Heart right ventricle (tissue), 16 donors: ENCODE measurements at regions not wholly inside any gene's neighbourhood (a gene's known extent, or its start where the extent isn't known, plus 50 kb on each side); places are given as distances from the start of the nearest gene placed in this dataset.
"Not testable (repeated sequence)": the region's sequence is repeated elsewhere in the genome, so short reads cannot be mapped to it uniquely, and the experiment has no call there.

Experiments used
- ATAC-seq, 8 donors: fragments of 200-7000 bp; cut with Tn5 transposase; one replicate each; pipeline ENCODE4 v1.9.1; 2020; ENCODE audit warnings: mild to moderate bottlenecking in 8 of 8, moderate library complexity in 8 of 8, moderate number of reproducible peaks in 1 of 8
- DNase-seq, 2 donors: peaks; one replicate each; pipeline ENCODE4 v3.0.0-alpha.2; 2020
- H3K27ac ChIP-seq, 10 donors: fragments of 200-600 bp; sonication (generic) in 2 of 10; one replicate each; pipeline versions ENCODE4 v1.5.0 to v1.8.0; 2020 to 2022; ENCODE audit warnings: mild to moderate bottlenecking in 3 of 10
- H3K27me3 ChIP-seq, 7 donors: fragments of 200-600 bp; one replicate each; pipeline ENCODE4 v1.8.0; 2021 to 2022; ENCODE audit warnings: mild to moderate bottlenecking in 2 of 7
- H3K36me3 ChIP-seq, 9 donors: fragments of 200-600 bp; sonication (generic) in 1 of 9; one replicate each; pipeline versions ENCODE4 v1.5.0 to v1.8.0; 2020 to 2022; ENCODE audit warnings: mild to moderate bottlenecking in 2 of 9
- H3K4me1 ChIP-seq, 9 donors: fragments of 200-600 bp; sonication (generic) in 1 of 9; one replicate each; pipeline versions ENCODE4 v1.5.0 to v1.8.0; 2020 to 2022; ENCODE audit warnings: mild to moderate bottlenecking in 4 of 9
- H3K4me3 ChIP-seq, 10 donors: fragments of 200-600 bp; sonication (generic) in 2 of 10; one replicate each; pipeline versions ENCODE4 v1.5.0 to v1.8.0; 2020 to 2022; ENCODE audit warnings: mild to moderate bottlenecking in 7 of 10, moderate library complexity in 2 of 10
- H3K9me3 ChIP-seq, 11 donors: fragments of 200-600 bp in 10 of 11; sonication (generic) in 2 of 11; one replicate each; pipeline versions ENCODE4 v1.5.0 to v1.8.0; 2013 to 2022; ENCODE audit warnings: mild to moderate bottlenecking in 2 of 11, control low read depth in 1 of 11, moderate library complexity in 1 of 11
- CTCF ChIP-seq, 9 donors: fragments of 200-600 bp; sonication (generic) in 2 of 9; IDR thresholded peaks; one replicate each; pipeline versions ENCODE4 v1.5.0 to v1.8.0; 2021 to 2022; ENCODE audit warnings: antibody characterized with exemption in 9 of 9, mild to moderate bottlenecking in 5 of 9, moderate library complexity in 1 of 9
- WGBS, 2 donors: extraction: QIAGEN DNeasy Blood & Tissue Kit; methylation state at CpG; one replicate each; pipeline ENCODE4 v1.1.7; 2013; ENCODE audit warnings: inconsistent platforms in 1 of 2; 5-methylcytosine and 5-hydroxymethylcytosine counted together
- intact Hi-C, 10 donors: fragments of 100-400 bp; cut with DNase I; formaldehyde crosslinking; loops; one replicate each; pipeline versions ENCODE4 v1.11.1 to v1.14.2; 2022
- donor health status: Arrhythmogenic right ventricular cardiomyopathy.
- donor health status: ischemic (EF 13 %, LVEDD 7.1; RV severe dilation, severe dysfunction).
- donor health status: healthy with polysubstance abuse.
- donor health status: DM: no; HTN: yes; CAD: no.
- donor health status: DM: no; HTN: no; CAD: no.
- donor health status: ischemic (EF 25% LVEDD 6.9; RV normal size, moderate dysfunction).
- donor health status: ischemic (EF 25% LVEDD 5.7; RV mildly dilated, moderate dysfunction).
- donor health status: healthy.
- donor health status: DM: yes; HTN: yes; CAD: no.
- donor health status: Ischemic cardiomyopathy.
- donor health status: ischemic (EF 35%, LVEDD 5.7; RV mildly dilated, moderate dysfunction).
- donor health status: nonischemic (EF 11% LVEDD 7.7; RV severe dilation, severe dysfunction).
- donor health status: DM: yes; HTN: yes; CAD: no.
- donor health status: PGD.
- donor health status: ischemic (EF 29% LVEDD 5.4; RV normal size, mild dysfunction).
- donor health status: nonischemic (EF 23%, LVEDD 6.1; RV moderate dilation, normal function).

DNA sequence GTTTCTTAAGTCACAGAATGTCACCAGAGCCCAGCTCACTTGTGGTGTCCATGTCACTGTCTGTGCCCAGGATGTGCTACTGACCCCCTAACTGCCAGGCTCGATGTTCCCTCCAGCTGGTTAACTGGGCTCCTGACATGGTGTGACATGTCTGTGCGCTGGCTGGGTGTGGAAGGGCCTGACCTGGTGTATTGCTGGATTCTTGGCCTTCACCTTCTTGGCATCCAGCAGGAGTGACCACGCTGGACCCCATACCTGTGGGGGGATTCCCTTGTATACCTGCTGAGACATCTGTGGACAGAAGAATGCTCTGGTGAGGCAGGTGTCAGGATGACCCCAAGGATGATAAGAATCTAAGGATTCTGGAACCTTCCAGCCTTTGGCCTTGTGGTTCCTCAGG is 1690.1 kb downstream of the TP53TG3F start:
- intact Hi-C loops: no loop called here

GRCh38 chr16:35150805-35151312 is 1691.4 kb downstream of the TP53TG3F start:
- Histone ChIP-seq H3K4me3 (no peak overlapping the region), H3K4me1 (no peaks in the 10 kb centered on the region), H3K27ac (no peak overlapping the region), H3K9me3 (peaks cover 0 to 87% (median 0%) of the 10 kb centered on the region in 11 donors), H3K36me3 (no peaks in the 10 kb centered on the region), H3K27me3 (no peaks in the 10 kb centered on the region)
- no peak for TF ChIP-seq CTCF (IDR thresholded peaks at IDR 0.05)
- WGBS, 2 donors: 50 to 79% methylated on average over 1 of the region's 1 CpG
- ATAC-seq (no peak), DNase-seq (no peak)
- intact Hi-C loops: no loop called here

More for the DNA sequence above, 1690.1 kb downstream of the TP53TG3F start:
- H3K4me3 ChIP-seq: no peak overlapping the region
- 42 to 50% methylated on average over 3 of the region's 3 CpGs for WGBS, 2 donors
- peaks cover 0 to 84% (median 0%) of the 10 kb centered on the region in 11 donors for H3K9me3 ChIP-seq
- H3K4me1 ChIP-seq: no peaks in the 10 kb centered on the region
- no peaks in the 10 kb centered on the region for H3K27me3 ChIP-seq
- H3K27ac ChIP-seq: no peak overlapping the region
- DNase-seq: no peak
- no peaks in the 10 kb centered on the region for H3K36me3 ChIP-seq
- TF ChIP-seq CTCF (IDR thresholded peaks at IDR 0.05): no peak
- ATAC-seq: no peak

- ATAC-seq: no peak
- Histone ChIP-seq H3K27ac (no peak overlapping the region), H3K4me1 (no peaks in the 10 kb centered on the region), H3K9me3 (peaks cover 0 to 87% (median 2%) of the 10 kb centered on the region in 11 donors), H3K4me3 (no peak overlapping the region), H3K36me3 (no peaks in the 10 kb centered on the region), H3K27me3 (no peaks in the 10 kb centered on the region)
- 17 to 18% methylated on average over 1 of the region's 1 CpG for WGBS, 2 donors
- intact Hi-C loops: no loop called here
- DNase-seq: no peak
- no peak for TF ChIP-seq CTCF (IDR thresholded peaks at IDR 0.05)
These were observed 1692.7 kb downstream of the TP53TG3F start for GRCh38 chr16:35152067-35152627.

GRCh38 chr16:35154627-35155026 is 1695.2 kb downstream of the TP53TG3F start:
- Histone ChIP-seq H3K27ac (no peak overlapping the region), H3K36me3 (no peaks in the 10 kb centered on the region), H3K27me3 (no peaks in the 10 kb centered on the region), H3K9me3 (peaks cover 0 to 80% (median 4%) of the 10 kb centered on the region in 11 donors), H3K4me1 (no peaks in the 10 kb centered on the region), H3K4me3 (no peak overlapping the region)
- ATAC-seq (no peak), DNase-seq (no peak)
- intact Hi-C loops: no loop called here
- TF ChIP-seq CTCF (IDR thresholded peaks at IDR 0.05): no peak

- H3K36me3 ChIP-seq, H3K4me1 ChIP-seq, H3K27me3 ChIP-seq, intact Hi-C loops, DNase-seq, H3K27ac ChIP-seq, ATAC-seq, H3K4me3 ChIP-seq: not testable (repeated sequence)
- H3K9me3 ChIP-seq: peaks cover 0 to 63% (median 4%) of the 10 kb centered on the region in 11 donors
- 79 to 82% methylated on average over 15 of the region's 15 CpGs for WGBS, 2 donors
These were observed 1698.1 kb downstream of the TP53TG3F start for GRCh38 chr16:35157549-35157948.

GRCh38 chr16:35169324-35169723 is 1709.9 kb downstream of the TP53TG3F start:
- intact Hi-C loops, DNase-seq, H3K36me3 ChIP-seq, H3K4me1 ChIP-seq, H3K4me3 ChIP-seq, ATAC-seq, H3K27ac ChIP-seq, H3K27me3 ChIP-seq: not testable (repeated sequence)
- H3K9me3 ChIP-seq: peaks cover 0 to 63% (median 0%) of the 10 kb centered on the region in 11 donors
- whole genome bisulfite sequencing, 2 donors: 76 to 77% methylated on average over 14 of the region's 14 CpGs

- H3K4me1 ChIP-seq, H3K27ac ChIP-seq, ATAC-seq, H3K4me3 ChIP-seq, H3K27me3 ChIP-seq, DNase-seq, H3K36me3 ChIP-seq, intact Hi-C loops: not testable (repeated sequence)
- peaks cover 0 to 59% (median 0%) of the 10 kb centered on the region in 11 donors for H3K9me3 ChIP-seq
- 62 to 68% methylated on average over 42 of the region's 42 CpGs for WGBS, 2 donors
These were observed 1710.6 kb downstream of the TP53TG3F start for GRCh38 chr16:35170061-35170460.
